Mucosa of rectum (tissue), 2 donors: ENCODE measurements at regions not wholly inside any gene's neighbourhood (a gene's known extent, or its start where the extent isn't known, plus 50 kb on each side); places are given as distances from the start of the nearest gene placed in this dataset.

Source experiments
- H3K27ac ChIP-seq, 2 donors: one replicate each; pipeline ENCODE4 v1.7.0; 2013; ENCODE audit warnings: inconsistent platforms in 2 of 2, low read depth in 2 of 2, low read length in 2 of 2
- H3K27me3 ChIP-seq, 2 donors: one replicate each; pipeline ENCODE4 v1.7.0; 2013; ENCODE audit warnings: low read length in 2 of 2; ENCODE audit not compliant: control insufficient read depth in 2 of 2, insufficient read depth in 2 of 2
- H3K36me3 ChIP-seq, 2 donors: one replicate each; pipeline ENCODE4 v1.7.0; 2013; ENCODE audit warnings: low read length in 2 of 2; ENCODE audit not compliant: control insufficient read depth in 2 of 2, insufficient read depth in 2 of 2
- H3K4me1 ChIP-seq, 2 donors: one replicate each; pipeline ENCODE4 v1.7.0; 2013; ENCODE audit warnings: low read length in 2 of 2, mild to moderate bottlenecking in 1 of 2; ENCODE audit not compliant: control insufficient read depth in 2 of 2, insufficient read depth in 2 of 2
- H3K4me3 ChIP-seq, 2 donors: one replicate each; pipeline ENCODE4 v1.7.0; 2013; ENCODE audit warnings: low read length in 2 of 2
- H3K9ac ChIP-seq, 2 donors: one replicate each; pipeline ENCODE4 v1.7.0; 2013; ENCODE audit warnings: low read length in 2 of 2, low read depth in 1 of 2, mild to moderate bottlenecking in 1 of 2
- H3K9me3 ChIP-seq, 2 donors: one replicate each; pipeline ENCODE4 v1.7.0; 2013; ENCODE audit warnings: low read length in 2 of 2; ENCODE audit not compliant: control insufficient read depth in 2 of 2
- donor health status: healthy.
- donor health status: Normal muscosa, but diverticular disease.

GRCh38 chr11:134514354-134514951 lies 102.4 kb upstream of the B3GAT1 start:
- Histone ChIP-seq H3K27me3 (no peaks in the 10 kb centered on the region), H3K9me3 (no peaks in the 10 kb centered on the region)

GRCh38 chr11:134513585-134514120 lies 101.6 kb upstream of the B3GAT1 start:
- Histone ChIP-seq H3K4me1 (peaks cover 13 to 21% of the 10 kb centered on the region in 2 donors), H3K9ac (no peak overlapping the region), H3K36me3 (no peaks in the 10 kb centered on the region), H3K9me3 (no peaks in the 10 kb centered on the region), H3K27me3 (no peaks in the 10 kb centered on the region), H3K27ac (no peak overlapping the region), H3K4me3 (no peak overlapping the region)

More at GRCh38 chr11:134514354-134514951, 102.4 kb upstream of the B3GAT1 start:
- Histone ChIP-seq H3K4me1 (peaks cover 13 to 21% of the 10 kb centered on the region in 2 donors), H3K9ac (no peak overlapping the region), H3K36me3 (no peaks in the 10 kb centered on the region), H3K27ac (no peak overlapping the region), H3K4me3 (no peak overlapping the region)

GRCh38 chr11:134512571-134513538 lies 100.8 kb upstream of the B3GAT1 start:
- H3K9me3 ChIP-seq: no peaks in the 10 kb centered on the region
- H3K4me3 ChIP-seq: no peak overlapping the region
- no peak overlapping the region for H3K9ac ChIP-seq

GRCh38 chr11:134512061-134512460 lies 100.0 kb upstream of the B3GAT1 start:
- Histone ChIP-seq H3K9ac (no peak overlapping the region), H3K4me1 (peaks cover 13 to 18% of the 10 kb centered on the region in 2 donors), H3K4me3 (no peak overlapping the region), H3K36me3 (no peaks in the 10 kb centered on the region), H3K27ac (no peak overlapping the region), H3K27me3 (no peaks in the 10 kb centered on the region), H3K9me3 (no peaks in the 10 kb centered on the region)

More at GRCh38 chr11:134512571-134513538, 100.8 kb upstream of the B3GAT1 start:
- H3K27ac ChIP-seq: no peak overlapping the region
- no peaks in the 10 kb centered on the region for H3K27me3 ChIP-seq
- H3K4me1 ChIP-seq: peaks cover 13 to 19% of the 10 kb centered on the region in 2 donors
- H3K36me3 ChIP-seq: no peaks in the 10 kb centered on the region

GRCh38 chr11:134511255-134511654 lies 99.2 kb upstream of the B3GAT1 start:
- Histone ChIP-seq H3K27ac (no peak overlapping the region), H3K9me3 (no peaks in the 10 kb centered on the region), H3K4me1 (peaks cover 10 to 18% of the 10 kb centered on the region in 2 donors), H3K36me3 (no peaks in the 10 kb centered on the region), H3K27me3 (no peaks in the 10 kb centered on the region), H3K4me3 (no peak overlapping the region), H3K9ac (no peak overlapping the region)

- no peaks in the 10 kb centered on the region for H3K36me3 ChIP-seq
- H3K27me3 ChIP-seq: no peaks in the 10 kb centered on the region
- H3K4me1 ChIP-seq: peaks cover 9% of the 10 kb centered on the region in 2 donors
- no peaks in the 10 kb centered on the region for H3K9me3 ChIP-seq
- H3K4me3 ChIP-seq: no peak overlapping the region
- H3K9ac ChIP-seq: no peak overlapping the region
- H3K27ac ChIP-seq: no peak overlapping the region
Measured at GRCh38 chr11:134510233-134511040, 98.4 kb upstream of the B3GAT1 start.

GRCh38 chr11:134509381-134510232 lies 97.6 kb upstream of the B3GAT1 start:
- no peak overlapping the region for H3K9ac ChIP-seq
- no peaks in the 10 kb centered on the region for H3K27me3 ChIP-seq
- no peak overlapping the region for H3K27ac ChIP-seq
- no peaks in the 10 kb centered on the region for H3K9me3 ChIP-seq
- no peaks in the 10 kb centered on the region for H3K36me3 ChIP-seq
- peaks cover 1 to 2% of the 10 kb centered on the region in 2 donors for H3K4me1 ChIP-seq
- H3K4me3 ChIP-seq: no peak overlapping the region

- Histone ChIP-seq H3K4me3 (no peak overlapping the region), H3K36me3 (no peaks in the 10 kb centered on the region), H3K9me3 (no peaks in the 10 kb centered on the region), H3K9ac (no peak overlapping the region), H3K4me1 (no peaks in the 10 kb centered on the region), H3K27me3 (no peaks in the 10 kb centered on the region), H3K27ac (no peak overlapping the region)
Measured at GRCh38 chr11:134508219-134508990, 96.4 kb upstream of the B3GAT1 start.

GRCh38 chr11:134506046-134506445 lies 94.0 kb upstream of the B3GAT1 start:
- Histone ChIP-seq H3K36me3 (no peaks in the 10 kb centered on the region), H3K4me1 (no peaks in the 10 kb centered on the region), H3K27ac (no peak overlapping the region), H3K9ac (no peak overlapping the region), H3K4me3 (no peak overlapping the region), H3K9me3 (no peaks in the 10 kb centered on the region), H3K27me3 (no peaks in the 10 kb centered on the region)
